ENCODE measurements at regions not wholly inside any gene's neighbourhood (a gene's known extent, or its start where the extent isn't known, plus 50 kb on each side); places are given as distances from the start of the nearest gene placed in this dataset.

- Histone ChIP-seq H3F3A (ENCODE audit: control insufficient read depth, insufficient read depth) (peaks cover 6% of the 10 kb centered on the region), H3K4me3 (ENCODE audit: low read length) (no peak overlapping the region), H3K36me3 (ENCODE audit: control insufficient read depth, low read length) (peaks cover 8% of the 10 kb centered on the region), H3K79me2 (ENCODE audit: control insufficient read depth, low read length) (no peaks in the 10 kb centered on the region), H3K9me3 (ENCODE audit: control insufficient read depth, insufficient read depth, low read length) (no peaks in the 10 kb centered on the region), H3K27ac (ENCODE audit: low read depth, low read length) (no peak overlapping the region), H3K27me3 (ENCODE audit: control insufficient read depth, low read length) (no peaks in the 10 kb centered on the region), H3K4me1 (ENCODE audit: control insufficient read depth, low read length) (peaks cover 41% of the 10 kb centered on the region), H3K9me2 (replicated peaks; ENCODE audit: control insufficient read depth, low read length) (no peaks in the 10 kb centered on the region), H3K4me2 (ENCODE audit: low read length) (no peak overlapping the region), H4K20me1 (ENCODE audit: control insufficient read depth, insufficient read depth, low read depth, low read length) (no peaks in the 10 kb centered on the region)
- no peak for TF ChIP-seq EZH2phosphoT487 (IDR thresholded peaks at IDR 0.05; ENCODE audit: borderline replicate concordance, low read length)
- TF ChIP-seq, protein P1, sequence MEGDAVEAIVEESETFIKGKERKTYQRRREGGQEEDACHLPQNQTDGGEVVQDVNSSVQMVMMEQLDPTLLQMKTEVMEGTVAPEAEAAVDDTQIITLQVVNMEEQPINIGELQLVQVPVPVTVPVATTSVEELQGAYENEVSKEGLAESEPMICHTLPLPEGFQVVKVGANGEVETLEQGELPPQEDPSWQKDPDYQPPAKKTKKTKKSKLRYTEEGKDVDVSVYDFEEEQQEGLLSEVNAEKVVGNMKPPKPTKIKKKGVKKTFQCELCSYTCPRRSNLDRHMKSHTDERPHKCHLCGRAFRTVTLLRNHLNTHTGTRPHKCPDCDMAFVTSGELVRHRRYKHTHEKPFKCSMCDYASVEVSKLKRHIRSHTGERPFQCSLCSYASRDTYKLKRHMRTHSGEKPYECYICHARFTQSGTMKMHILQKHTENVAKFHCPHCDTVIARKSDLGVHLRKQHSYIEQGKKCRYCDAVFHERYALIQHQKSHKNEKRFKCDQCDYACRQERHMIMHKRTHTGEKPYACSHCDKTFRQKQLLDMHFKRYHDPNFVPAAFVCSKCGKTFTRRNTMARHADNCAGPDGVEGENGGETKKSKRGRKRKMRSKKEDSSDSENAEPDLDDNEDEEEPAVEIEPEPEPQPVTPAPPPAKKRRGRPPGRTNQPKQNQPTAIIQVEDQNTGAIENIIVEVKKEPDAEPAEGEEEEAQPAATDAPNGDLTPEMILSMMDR (IDR thresholded peaks at IDR 0.05; ENCODE audit: low read depth, low read length, poor library complexity, severe bottlenecking) = peak; percentile 48
These were observed 552.6 kb downstream of the PPARGC1A start for GRCh38 chr4:23337292-23337691.

DNA sequence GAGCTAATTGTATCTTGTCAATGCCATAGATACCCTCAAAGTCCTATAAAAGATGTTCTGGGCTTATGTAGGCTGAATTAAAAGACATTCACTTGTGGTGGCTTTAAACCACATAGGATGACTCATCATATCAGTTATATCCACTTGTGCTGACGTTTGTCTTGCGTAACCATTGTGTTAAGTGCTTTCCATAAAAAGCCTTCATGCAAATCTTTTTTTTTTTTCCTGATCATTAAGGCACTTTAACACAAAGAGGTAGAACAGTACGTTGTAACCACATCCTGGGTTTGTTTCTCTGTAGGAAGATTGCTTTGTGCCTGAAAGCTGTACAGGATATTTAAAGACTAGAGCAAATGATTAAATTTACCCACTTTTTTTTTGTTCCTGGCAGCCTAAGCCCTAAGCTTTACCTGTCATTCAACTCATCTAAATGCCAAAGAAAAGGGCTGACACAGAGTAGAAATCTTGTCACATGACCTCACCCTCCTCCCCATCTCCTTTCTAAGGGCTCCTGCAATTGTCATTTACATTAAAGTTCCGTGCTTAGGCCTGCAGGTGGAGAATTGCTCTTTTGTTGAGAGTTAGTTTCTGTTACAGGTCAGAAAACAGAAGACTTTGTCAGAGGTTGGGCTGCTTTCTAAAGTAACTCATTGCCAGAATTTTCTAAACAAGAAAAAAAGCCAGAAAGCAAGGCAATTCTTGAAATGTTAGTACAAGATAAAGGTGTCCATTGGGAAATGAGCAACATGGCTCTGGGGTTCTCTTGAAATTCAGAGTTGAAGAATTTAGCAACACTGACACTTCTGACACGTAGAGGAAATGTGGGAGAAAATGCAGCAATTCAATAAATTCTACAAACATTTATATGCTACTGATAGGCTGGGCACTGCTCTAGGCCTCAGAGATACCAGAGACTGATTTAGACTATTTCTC lies 555.6 kb downstream of the PPARGC1A start:
- Histone ChIP-seq H3K27me3 (ENCODE audit: control insufficient read depth, low read length) (no peaks in the 10 kb centered on the region), H3K4me3 (ENCODE audit: low read length) (peak overlapping the region; percentile 51), H4K20me1 (ENCODE audit: control insufficient read depth, insufficient read depth, low read depth, low read length) (no peaks in the 10 kb centered on the region), H3K27ac (ENCODE audit: low read depth, low read length) (peak overlapping the region; percentile 90), H3K4me2 (ENCODE audit: low read length) (peak overlapping the region; percentile 78), H3K79me2 (ENCODE audit: control insufficient read depth, low read length) (no peaks in the 10 kb centered on the region), H3K9me3 (ENCODE audit: control insufficient read depth, insufficient read depth, low read length) (no peaks in the 10 kb centered on the region), H3K9me2 (replicated peaks; ENCODE audit: control insufficient read depth, low read length) (no peaks in the 10 kb centered on the region), H3K36me3 (ENCODE audit: control insufficient read depth, low read length) (peaks cover 8% of the 10 kb centered on the region), H3K4me1 (ENCODE audit: control insufficient read depth, low read length) (peaks cover 43% of the 10 kb centered on the region), H3F3A (ENCODE audit: control insufficient read depth, insufficient read depth) (peaks cover 6% of the 10 kb centered on the region)
- TF ChIP-seq, protein P1 (IDR thresholded peaks at IDR 0.05; ENCODE audit: low read depth, low read length, poor library complexity, severe bottlenecking) = peak; percentile 57
- TF ChIP-seq EZH2phosphoT487 (IDR thresholded peaks at IDR 0.05; ENCODE audit: borderline replicate concordance, low read length) = no peak

DNA sequence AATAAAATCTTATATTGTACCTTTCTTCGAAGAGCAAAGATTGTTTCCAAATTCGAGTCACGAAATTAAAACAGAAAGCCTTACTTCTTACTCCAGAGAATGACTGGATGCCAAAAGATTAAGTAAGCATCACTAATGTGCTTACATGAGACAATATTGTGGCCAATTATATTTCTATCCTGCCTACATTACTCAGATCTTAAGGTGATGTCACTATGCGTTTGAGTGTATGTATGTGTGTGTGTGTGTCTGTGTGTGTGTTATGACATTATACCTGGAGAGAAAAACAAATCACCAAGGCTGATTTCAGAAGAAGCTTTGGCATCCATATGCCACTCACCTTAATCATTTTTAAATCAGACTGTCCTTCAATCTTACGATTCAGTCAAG lies 556.3 kb downstream of the PPARGC1A start:
- TF ChIP-seq, protein P1 (IDR thresholded peaks at IDR 0.05; ENCODE audit: low read depth, low read length, poor library complexity, severe bottlenecking) = no peak
- TF ChIP-seq EZH2phosphoT487 (IDR thresholded peaks at IDR 0.05; ENCODE audit: borderline replicate concordance, low read length) = no peak
- Histone ChIP-seq H3K9me3 (ENCODE audit: control insufficient read depth, insufficient read depth, low read length) (no peaks in the 10 kb centered on the region), H3K79me2 (ENCODE audit: control insufficient read depth, low read length) (no peaks in the 10 kb centered on the region), H3K4me1 (ENCODE audit: control insufficient read depth, low read length) (peaks cover 43% of the 10 kb centered on the region), H4K20me1 (ENCODE audit: control insufficient read depth, insufficient read depth, low read depth, low read length) (no peaks in the 10 kb centered on the region), H3K27me3 (ENCODE audit: control insufficient read depth, low read length) (no peaks in the 10 kb centered on the region), H3K9me2 (replicated peaks; ENCODE audit: control insufficient read depth, low read length) (no peaks in the 10 kb centered on the region), H3K4me2 (ENCODE audit: low read length) (peak overlapping the region; percentile 78), H3K4me3 (ENCODE audit: low read length) (peak overlapping the region; percentile 51), H3K27ac (ENCODE audit: low read depth, low read length) (peak overlapping the region; percentile 90), H3F3A (ENCODE audit: control insufficient read depth, insufficient read depth) (peaks cover 6% of the 10 kb centered on the region), H3K36me3 (ENCODE audit: control insufficient read depth, low read length) (peaks cover 8% of the 10 kb centered on the region)
